HG03439 (cell line): ENCODE measurements at regions not wholly inside any gene's neighbourhood (a gene's known extent, or its start where the extent isn't known, plus 50 kb on each side); places are given as distances from the start of the nearest gene placed in this dataset.

Experiments used
- ATAC-seq: cut with Tn5 transposase; IDR thresholded peaks from one replicate; pipeline ENCODE4 v1.9.1; 2021; ENCODE audit warnings: mild to moderate bottlenecking, moderate library complexity; ENCODE audit not compliant: unreplicated experiment

GRCh38 chr2:82652117-82652516, 1807.0 kb downstream of the SUCLG1 start:
- no peak for ATAC-seq

- no peak for ATAC-seq
These were observed 1809.0 kb downstream of the SUCLG1 start for GRCh38 chr2:82650038-82650437.

- no peak for ATAC-seq
These were observed 1817.4 kb downstream of the SUCLG1 start for GRCh38 chr2:82641598-82642180.

- ATAC-seq, result no peak
These were observed 1822.6 kb downstream of the SUCLG1 start for GRCh38 chr2:82636402-82637020.

GRCh38 chr2:82599021-82599420, 1860.1 kb downstream of the SUCLG1 start:
- no peak for ATAC-seq

GRCh38 chr2:82596581-82596980, 1862.5 kb downstream of the SUCLG1 start:
- no peak for ATAC-seq

- ATAC-seq, result no peak
These were observed 1867.4 kb downstream of the SUCLG1 start for GRCh38 chr2:82591718-82592117.

- ATAC-seq, result no peak
These were observed 1882.4 kb downstream of the SUCLG1 start for GRCh38 chr2:82576656-82577055.

GRCh38 chr2:82539280-82539621, 1919.8 kb downstream of the SUCLG1 start:
- no peak for ATAC-seq

- ATAC-seq, result no peak
These were observed 1920.3 kb downstream of the SUCLG1 start for GRCh38 chr2:82538590-82539279.

- no peak for ATAC-seq
These were observed 1930.8 kb downstream of the SUCLG1 start for GRCh38 chr2:82528288-82528687.

- ATAC-seq, result no peak
These were observed 1932.0 kb downstream of the SUCLG1 start for GRCh38 chr2:82527124-82527523.

- no peak for ATAC-seq
These were observed 1932.8 kb downstream of the SUCLG1 start for GRCh38 chr2:82526277-82526676.

GRCh38 chr2:82525744-82526143, 1933.3 kb downstream of the SUCLG1 start:
- ATAC-seq, result no peak

- ATAC-seq, result no peak
These were observed 1934.3 kb downstream of the SUCLG1 start for GRCh38 chr2:82524826-82525225.

GRCh38 chr2:82511894-82512293, 1947.2 kb downstream of the SUCLG1 start:
- no peak for ATAC-seq

GRCh38 chr2:82508702-82509101, 1950.4 kb downstream of the SUCLG1 start:
- ATAC-seq, result no peak

- no peak for ATAC-seq
These were observed 1951.4 kb downstream of the SUCLG1 start for GRCh38 chr2:82507657-82508056.

GRCh38 chr2:82501217-82501616, 1957.9 kb downstream of the SUCLG1 start:
- no peak for ATAC-seq

GRCh38 chr2:82498777-82499443, 1960.2 kb downstream of the SUCLG1 start:
- ATAC-seq, result no peak

GRCh38 chr2:82494739-82495138, 1964.3 kb downstream of the SUCLG1 start:
- ATAC-seq, result no peak

GRCh38 chr2:82491591-82491990, 1967.5 kb downstream of the SUCLG1 start:
- no peak for ATAC-seq
